Breast epithelium (tissue), 4 donors: ENCODE measurements at regions not wholly inside any gene's neighbourhood (a gene's known extent, or its start where the extent isn't known, plus 50 kb on each side); places are given as distances from the start of the nearest gene placed in this dataset.

Experiments used
- DNase-seq, 2 donors: peaks; one replicate each; pipeline ENCODE4 v3.0.0-alpha.2; 2019; ENCODE audit warnings: low spot score in 2 of 2
- H3K27ac ChIP-seq, 2 donors: fragments of 200-600 bp; sonication (generic) in 1 of 2; one replicate each; pipeline ENCODE4 v1.5.1; 2016 to 2019; ENCODE audit warnings: mild to moderate bottlenecking in 1 of 2
- H3K27me3 ChIP-seq, 2 donors: fragments of 200-600 bp; sonication (generic) in 1 of 2; one replicate each; pipeline versions ENCODE4 v1.5.1 to v1.6.0; 2017 to 2019; ENCODE audit warnings: control low read depth in 1 of 2, mild to moderate bottlenecking in 1 of 2
- H3K36me3 ChIP-seq: fragments of 200-600 bp; one replicate; pipeline ENCODE4 v1.5.1; 2019
- H3K4me1 ChIP-seq, 2 donors: fragments of 200-600 bp; sonication (generic); one replicate each; pipeline ENCODE4 v1.5.1; 2016 to 2019; ENCODE audit warnings: control low read depth in 1 of 2
- H3K4me3 ChIP-seq, 3 donors: fragments of 200-600 bp; sonication (generic); 1 replicate in 2 of 3; 2 replicates in 1 of 3; pipeline ENCODE4 v1.5.1; 2016 to 2019; ENCODE audit warnings: mild to moderate bottlenecking in 3 of 3, moderate library complexity in 2 of 3
- H3K9me3 ChIP-seq, 2 donors: fragments of 200-600 bp; sonication (generic) in 1 of 2; one replicate each; pipeline ENCODE4 v1.5.1; 2016 to 2019; ENCODE audit warnings: control low read depth in 1 of 2
- CTCF ChIP-seq, 3 donors: fragments of 450-650 bp; IDR thresholded peaks; one replicate each; pipeline ENCODE4 v1.5.1; 2016 to 2017; ENCODE audit warnings: antibody characterized with exemption in 3 of 3, mild to moderate bottlenecking in 3 of 3, moderate library complexity in 3 of 3
- POLR2A ChIP-seq: fragments of 450-650 bp; IDR thresholded peaks from one replicate; pipeline ENCODE4 v1.6.1; 2016; ENCODE audit warnings: antibody characterized with exemption, mild to moderate bottlenecking, moderate library complexity
- POLR2AphosphoS5 ChIP-seq, 3 donors: sonication (generic); formaldehyde crosslinking; IDR thresholded peaks; one replicate each; pipeline ENCODE4 v1.6.1; 2017; ENCODE audit warnings: antibody characterized with exemption in 3 of 3
- intact Hi-C: fragments of 100-400 bp; cut with DNase I; formaldehyde crosslinking; loops from one replicate; pipeline ENCODE4 v1.15.1; 2023; ENCODE audit warnings: low total_unique reads

GRCh38 chr17:71071041-71071440 lies 901.7 kb downstream of the KCNJ2 start:
- intact Hi-C loops, result no loop called here
- Histone ChIP-seq H3K27ac (no peak overlapping the region), H3K9me3 (no peaks in the 10 kb centered on the region), H3K4me3 (no peak overlapping the region), H3K27me3 (no peaks in the 10 kb centered on the region), H3K36me3 (no peaks in the 10 kb centered on the region), H3K4me1 (no peaks in the 10 kb centered on the region)
- DNase-seq, result no peak
- TF ChIP-seq CTCF (IDR thresholded peaks at IDR 0.05) (no peak), POLR2AphosphoS5 (IDR thresholded peaks at IDR 0.05) (no peak), POLR2A (no peak)

DNA sequence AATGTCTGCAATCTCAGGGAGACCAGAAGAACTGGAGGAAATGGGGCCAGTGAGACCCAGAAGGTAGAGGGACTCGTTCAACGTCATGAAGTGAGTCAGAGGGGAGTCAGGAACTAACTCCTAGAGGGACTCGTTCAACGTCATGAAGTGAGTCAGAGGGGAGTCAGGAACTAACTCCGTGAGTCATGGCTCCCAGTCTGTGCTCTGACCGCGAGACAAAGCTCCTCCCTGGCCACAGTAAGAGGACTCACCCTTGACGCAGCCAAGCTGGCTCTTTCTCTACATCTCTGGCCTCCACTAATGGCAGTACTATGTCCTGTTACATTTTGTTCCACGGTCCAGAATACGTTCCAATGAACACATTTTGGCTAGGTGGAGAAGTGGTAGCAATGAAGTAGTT lies 902.5 kb downstream of the KCNJ2 start:
- no peaks in the 10 kb centered on the region for H3K36me3 ChIP-seq
- H3K4me3 ChIP-seq, result no peak overlapping the region
- H3K4me1 ChIP-seq, result no peaks in the 10 kb centered on the region
- H3K9me3 ChIP-seq, result no peaks in the 10 kb centered on the region
- TF ChIP-seq POLR2AphosphoS5 (IDR thresholded peaks at IDR 0.05) (no peak), POLR2A (no peak)
- no peak for DNase-seq
- intact Hi-C loops, result no loop called here
- H3K27me3 ChIP-seq, result no peaks in the 10 kb centered on the region
- no peak overlapping the region for H3K27ac ChIP-seq

- intact Hi-C loops, result no loop called here
- TF ChIP-seq POLR2A (no peak), CTCF (IDR thresholded peaks at IDR 0.05) (no peak), POLR2AphosphoS5 (IDR thresholded peaks at IDR 0.05) (no peak)
- DNase-seq, result no peak
Observed at GRCh38 chr17:71080937-71081336, 911.6 kb downstream of the KCNJ2 start.

DNA sequence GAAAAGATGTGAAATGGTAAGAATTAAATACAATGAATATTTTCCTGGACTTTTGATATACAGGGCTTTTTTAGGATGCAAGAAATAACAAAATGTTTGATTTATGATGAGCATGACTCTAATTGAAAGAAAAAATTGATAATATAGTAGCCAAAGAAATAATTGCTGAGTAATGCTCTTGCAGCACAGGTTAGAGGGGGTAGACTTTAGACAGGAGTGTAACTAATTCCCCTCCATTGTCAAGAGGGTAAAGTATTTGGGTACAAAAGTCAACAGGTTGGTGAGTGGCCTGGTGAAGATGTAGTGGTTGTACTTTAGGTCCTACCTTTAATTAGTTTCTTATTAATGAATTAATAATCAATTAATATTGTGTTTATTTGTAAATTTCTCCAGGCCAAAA lies 912.3 kb downstream of the KCNJ2 start:
- Histone ChIP-seq H3K4me1 (no peaks in the 10 kb centered on the region), H3K4me3 (no peak overlapping the region), H3K27me3 (no peaks in the 10 kb centered on the region), H3K27ac (no peak overlapping the region), H3K9me3 (no peaks in the 10 kb centered on the region), H3K36me3 (no peaks in the 10 kb centered on the region)
- DNase-seq, result no peak
- intact Hi-C loops, result no loop called here
- TF ChIP-seq CTCF (IDR thresholded peaks at IDR 0.05) (no peak), POLR2AphosphoS5 (IDR thresholded peaks at IDR 0.05) (no peak), POLR2A (no peak)

More at GRCh38 chr17:71080937-71081336, 911.6 kb downstream of the KCNJ2 start:
- Histone ChIP-seq H3K4me3 (no peak overlapping the region), H3K36me3 (no peaks in the 10 kb centered on the region), H3K27ac (no peak overlapping the region), H3K4me1 (no peaks in the 10 kb centered on the region), H3K9me3 (no peaks in the 10 kb centered on the region), H3K27me3 (no peaks in the 10 kb centered on the region)

- intact Hi-C loops, result no loop called here
- Histone ChIP-seq H3K4me3 (no peak overlapping the region), H3K27ac (no peak overlapping the region), H3K27me3 (no peaks in the 10 kb centered on the region), H3K4me1 (no peaks in the 10 kb centered on the region), H3K36me3 (no peaks in the 10 kb centered on the region), H3K9me3 (no peaks in the 10 kb centered on the region)
- DNase-seq, result no peak
- TF ChIP-seq CTCF (IDR thresholded peaks at IDR 0.05) (peak in 2 of 3 donors; percentile 14 to 16), POLR2AphosphoS5 (IDR thresholded peaks at IDR 0.05) (no peak)
Observed at GRCh38 chr17:71084219-71084618, 914.9 kb downstream of the KCNJ2 start.

DNA sequence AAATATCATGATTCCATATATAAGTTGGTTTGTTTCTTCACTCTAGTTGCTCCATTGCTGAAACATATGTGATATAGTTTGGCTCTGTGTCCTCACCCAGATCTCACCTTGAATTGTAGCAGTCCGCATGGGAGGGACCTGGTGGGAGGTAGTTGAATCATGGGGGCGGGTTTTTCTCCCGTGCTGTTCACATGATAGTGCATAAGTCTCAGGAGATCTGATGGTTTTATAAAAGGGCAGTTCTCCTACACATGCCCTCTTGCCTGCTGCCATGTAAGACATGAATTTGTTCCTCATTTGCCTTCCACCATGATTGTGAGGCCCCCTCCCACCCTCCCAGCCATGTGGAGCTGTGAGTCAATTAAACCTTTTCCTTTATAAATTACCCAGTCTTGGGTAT lies 915.5 kb downstream of the KCNJ2 start:
- no peak overlapping the region for H3K27ac ChIP-seq
- H3K27me3 ChIP-seq, result no peaks in the 10 kb centered on the region
- no peaks in the 10 kb centered on the region for H3K9me3 ChIP-seq
- no peaks in the 10 kb centered on the region for H3K36me3 ChIP-seq
- intact Hi-C loops, result no loop called here
- TF ChIP-seq POLR2A (no peak), POLR2AphosphoS5 (IDR thresholded peaks at IDR 0.05) (no peak), CTCF (IDR thresholded peaks at IDR 0.05) (no peak)
- no peak for DNase-seq
- no peak overlapping the region for H3K4me3 ChIP-seq
- no peaks in the 10 kb centered on the region for H3K4me1 ChIP-seq
